ENCODE measurements at regions not wholly inside any gene's neighbourhood (a gene's known extent, or its start where the extent isn't known, plus 50 kb on each side); places are given as distances from the start of the nearest gene placed in this dataset.

- dilution Hi-C loops (cut with HindIII; ENCODE audit: low sequenced_read_pairs, unreplicated experiment) (no loop called here), in situ Hi-C loops (cut with MboI; ENCODE audit: low sequenced_read_pairs) (no loop called here), intact Hi-C loops (cut with micrococcal nuclease) (no loop called here)
- no peak overlapping the region for H3K9ac ChIP-seq (ENCODE audit: low read depth, low read length)
- TF ChIP-seq, protein P1, sequence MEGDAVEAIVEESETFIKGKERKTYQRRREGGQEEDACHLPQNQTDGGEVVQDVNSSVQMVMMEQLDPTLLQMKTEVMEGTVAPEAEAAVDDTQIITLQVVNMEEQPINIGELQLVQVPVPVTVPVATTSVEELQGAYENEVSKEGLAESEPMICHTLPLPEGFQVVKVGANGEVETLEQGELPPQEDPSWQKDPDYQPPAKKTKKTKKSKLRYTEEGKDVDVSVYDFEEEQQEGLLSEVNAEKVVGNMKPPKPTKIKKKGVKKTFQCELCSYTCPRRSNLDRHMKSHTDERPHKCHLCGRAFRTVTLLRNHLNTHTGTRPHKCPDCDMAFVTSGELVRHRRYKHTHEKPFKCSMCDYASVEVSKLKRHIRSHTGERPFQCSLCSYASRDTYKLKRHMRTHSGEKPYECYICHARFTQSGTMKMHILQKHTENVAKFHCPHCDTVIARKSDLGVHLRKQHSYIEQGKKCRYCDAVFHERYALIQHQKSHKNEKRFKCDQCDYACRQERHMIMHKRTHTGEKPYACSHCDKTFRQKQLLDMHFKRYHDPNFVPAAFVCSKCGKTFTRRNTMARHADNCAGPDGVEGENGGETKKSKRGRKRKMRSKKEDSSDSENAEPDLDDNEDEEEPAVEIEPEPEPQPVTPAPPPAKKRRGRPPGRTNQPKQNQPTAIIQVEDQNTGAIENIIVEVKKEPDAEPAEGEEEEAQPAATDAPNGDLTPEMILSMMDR (conservative IDR thresholded peaks at IDR 0.05; ENCODE audit: low read depth, low read length): no peak
- TF ChIP-seq NFE2L2 (IDR thresholded peaks at IDR 0.05; ENCODE audit: low read depth, low read length): no peak
- no peak for TF ChIP-seq SMC3 (IDR thresholded peaks at IDR 0.05; ENCODE audit: low read depth, low read length)
- no peak for TF ChIP-seq MAFK (IDR thresholded peaks at IDR 0.05; ENCODE audit: low read depth, low read length)
- TF ChIP-seq POLR2A (IDR thresholded peaks at IDR 0.05; ENCODE audit: low read depth, low read length): no peak
- TF ChIP-seq, protein P2, sequence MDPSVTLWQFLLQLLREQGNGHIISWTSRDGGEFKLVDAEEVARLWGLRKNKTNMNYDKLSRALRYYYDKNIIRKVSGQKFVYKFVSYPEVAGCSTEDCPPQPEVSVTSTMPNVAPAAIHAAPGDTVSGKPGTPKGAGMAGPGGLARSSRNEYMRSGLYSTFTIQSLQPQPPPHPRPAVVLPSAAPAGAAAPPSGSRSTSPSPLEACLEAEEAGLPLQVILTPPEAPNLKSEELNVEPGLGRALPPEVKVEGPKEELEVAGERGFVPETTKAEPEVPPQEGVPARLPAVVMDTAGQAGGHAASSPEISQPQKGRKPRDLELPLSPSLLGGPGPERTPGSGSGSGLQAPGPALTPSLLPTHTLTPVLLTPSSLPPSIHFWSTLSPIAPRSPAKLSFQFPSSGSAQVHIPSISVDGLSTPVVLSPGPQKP (IDR thresholded peaks at IDR 0.05; ENCODE audit: borderline replicate concordance, low read depth, low read length): no peak
- no peak for TF ChIP-seq BHLHE40 (IDR thresholded peaks at IDR 0.05; ENCODE audit: low read depth, low read length)
- TF ChIP-seq RCOR1 (IDR thresholded peaks at IDR 0.05; ENCODE audit: insufficient replicate concordance, low read length): no peak
- no peak for TF ChIP-seq CEBPB (IDR thresholded peaks at IDR 0.05; ENCODE audit: low read depth, low read length)
- DNase-seq (no peak), ATAC-seq (ENCODE audit: low read depth) (no peak)
- no peak overlapping the region for H2BK15ac ChIP-seq (ENCODE audit: low read depth, low read length)
- ChIA-PET POLR2A (ENCODE audit: unreplicated experiment) (no interaction called here), CTCF (no interaction called here)
- no peak overlapping the region for H2BK20ac ChIP-seq (ENCODE audit: low read depth, low read length)
- no peak overlapping the region for H3K4ac ChIP-seq (ENCODE audit: low read depth, low read length)
- no peak overlapping the region for H2BK5ac ChIP-seq (ENCODE audit: low read depth, low read length, poor library complexity, severe bottlenecking)
- H2AK5ac ChIP-seq (ENCODE audit: low read depth, low read length): no peak overlapping the region
- no peak overlapping the region for H4K5ac ChIP-seq (ENCODE audit: low read depth, low read length)
- H4K8ac ChIP-seq (ENCODE audit: low read depth in 2 of 2, low read length in 2 of 2): no peak overlapping the region
- H3K27me3 ChIP-seq (ENCODE audit: control insufficient read depth, insufficient read depth, low read length): 0 out of 2 replicates have a peak, but pooled peaks cover 2% of the 10 kb centered on the region
- no peak overlapping the region for H3K4me2 ChIP-seq (ENCODE audit: low read depth, low read length)
- WGBS, 2 experiments (ENCODE audit: extremely low coverage in 2 of 2, insufficient read length in 1 of 2): no CpG with 5 or more reads among the region's 2 CpGs
- no peaks in the 10 kb centered on the region for H3K9me1 ChIP-seq (ENCODE audit: insufficient read depth, low read length)
- no peaks in the 10 kb centered on the region for H3K36me3 ChIP-seq (ENCODE audit: control insufficient read depth, insufficient read depth, low read length)
- no peak overlapping the region for H3K18ac ChIP-seq (ENCODE audit: low read depth, low read length)
- no peak overlapping the region for H2AFZ ChIP-seq (replicated peaks; ENCODE audit: low read length, poor library complexity)
- no peak overlapping the region for H3K4me3 ChIP-seq (ENCODE audit: insufficient read depth, low read depth, low read length)
- H2BK120ac ChIP-seq (ENCODE audit: low read depth, low read length): no peak overlapping the region
- no peak overlapping the region for H4K91ac ChIP-seq (ENCODE audit: insufficient read depth, low read depth, low read length)
- H3K79me1 ChIP-seq (ENCODE audit: low read depth in 1 of 2, low read length in 2 of 2): no peaks in the 10 kb centered on the region
- no TSS peak for BruUV-seq (replicated peaks)
- no peak overlapping the region for H3K23ac ChIP-seq (ENCODE audit: low read depth, low read length)
- no peak overlapping the region for H2AK9ac ChIP-seq (replicated peaks; ENCODE audit: low read depth, low read length, poor library complexity)
- H3K56ac ChIP-seq (ENCODE audit: extremely low read depth, insufficient read depth, low read length): no peak overlapping the region
- no peaks in the 10 kb centered on the region for H4K20me1 ChIP-seq (ENCODE audit: insufficient read depth, low read length)
- no peak overlapping the region for H3K14ac ChIP-seq (replicated peaks; ENCODE audit: low read depth, low read length)
- no peak overlapping the region for H3K27ac ChIP-seq (ENCODE audit: insufficient read depth, low read length)
- H3K9me3 ChIP-seq (ENCODE audit: control insufficient read depth, insufficient read depth, low read length): no peaks in the 10 kb centered on the region
- H3K4me1 ChIP-seq (ENCODE audit: control insufficient read depth, insufficient read depth, low read length): no peaks in the 10 kb centered on the region
Observed at GRCh38 chr2:134788417-134788816, 50.0 kb upstream of the ACMSD start.
